SK-MEL-5 (cell line): ENCODE measurements at regions not wholly inside any gene's neighbourhood (a gene's known extent, or its start where the extent isn't known, plus 50 kb on each side); places are given as distances from the start of the nearest gene placed in this dataset.

Source experiments
- DNase-seq: peaks from one replicate; pipeline ENCODE4 v3.0.0-alpha.2; 2016; ENCODE audit warnings: low read depth, low spot score
- in situ Hi-C: cut with HindIII; loops from 2 replicates; pipeline ENCODE4 v1.10.0; 2016; ENCODE audit warnings: low sequenced_read_pairs, high pct_unique_total_duplicates, low pct_unique_long_range_greater_than_20kb

DNA sequence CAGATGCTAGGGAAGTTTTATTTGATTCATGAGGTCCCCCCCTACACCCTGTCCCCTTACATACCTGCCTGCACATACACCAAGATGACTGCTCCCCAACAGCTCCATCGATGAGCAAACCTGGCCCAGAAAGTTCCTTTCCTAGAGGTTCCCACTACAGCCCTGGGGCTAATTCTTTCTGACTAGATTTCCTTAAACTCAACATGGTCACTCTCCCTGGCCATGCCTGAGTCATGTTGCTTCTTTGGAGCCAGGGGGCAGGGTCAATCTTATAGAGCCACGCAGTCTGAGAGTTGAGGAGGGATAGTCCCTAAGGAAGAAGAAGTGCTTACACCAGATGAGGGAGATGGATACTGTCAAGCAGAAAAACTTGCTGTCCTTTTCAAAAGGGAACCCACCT, 67.7 kb upstream of the GLI2 start:
- in situ Hi-C loops, result no loop called here
- no peak for DNase-seq

DNA sequence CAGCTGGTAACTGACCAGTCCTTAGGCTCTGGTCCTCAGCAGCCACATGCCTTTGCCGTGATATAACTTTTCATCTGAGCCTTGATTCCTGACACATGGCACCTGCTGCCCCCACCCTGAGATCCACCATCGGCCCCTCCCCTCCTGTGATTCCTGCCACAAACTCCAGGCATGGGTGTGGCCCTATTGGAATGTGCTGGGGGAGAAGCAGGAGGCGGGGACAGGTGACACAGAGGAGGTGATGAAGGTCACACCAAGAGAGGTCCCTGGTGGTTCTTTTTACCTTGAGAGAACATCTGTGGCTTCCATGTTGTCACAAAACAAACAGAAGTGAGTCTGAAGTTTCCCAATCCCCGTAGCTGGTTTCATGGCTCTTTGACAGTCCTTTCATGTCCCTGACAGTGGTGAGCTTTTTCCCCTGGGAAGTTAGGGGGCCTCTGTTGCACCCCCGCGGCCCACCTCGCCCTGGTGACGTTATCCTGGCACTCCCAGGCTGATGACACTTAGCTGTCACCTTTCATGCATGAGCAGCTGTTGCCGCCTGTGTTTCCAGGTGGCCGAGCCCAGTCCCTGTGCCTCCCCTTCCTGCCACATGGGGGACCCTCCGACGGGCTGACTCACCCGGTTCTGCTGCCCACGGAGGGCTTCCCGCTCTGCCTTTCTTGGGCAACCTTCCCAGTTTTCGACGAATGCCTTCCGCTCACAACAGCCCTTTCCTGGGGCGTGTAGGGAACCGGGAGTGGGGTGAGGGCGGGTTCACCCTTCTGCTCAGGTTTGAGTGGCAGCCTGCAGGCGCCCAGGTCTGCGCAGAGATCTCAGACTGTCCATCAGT, 66.3 kb upstream of the GLI2 start:
- DNase-seq, result no peak
- in situ Hi-C loops, result no loop called here

DNA sequence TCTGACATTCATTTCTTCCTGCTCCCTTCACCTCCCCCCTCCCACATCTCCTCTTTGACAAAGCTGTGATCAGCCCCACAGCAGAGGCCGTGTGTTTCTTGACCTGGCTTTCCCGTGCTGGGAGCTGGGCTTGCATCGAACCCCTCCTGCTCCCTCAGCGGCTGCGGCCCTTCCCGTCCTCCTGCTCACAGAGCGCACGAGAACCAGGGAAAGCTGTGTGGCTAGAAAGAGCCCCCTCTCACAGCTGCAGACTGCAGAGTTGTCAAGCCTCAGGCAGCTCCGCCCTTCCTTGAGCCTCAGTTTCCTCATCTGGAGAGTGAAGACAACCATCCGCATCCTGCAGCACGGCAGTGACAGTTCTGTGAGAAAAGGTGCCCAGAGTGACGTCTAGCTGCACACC, 65.7 kb upstream of the GLI2 start:
- no peak for DNase-seq
- in situ Hi-C loops, result no loop called here

DNA sequence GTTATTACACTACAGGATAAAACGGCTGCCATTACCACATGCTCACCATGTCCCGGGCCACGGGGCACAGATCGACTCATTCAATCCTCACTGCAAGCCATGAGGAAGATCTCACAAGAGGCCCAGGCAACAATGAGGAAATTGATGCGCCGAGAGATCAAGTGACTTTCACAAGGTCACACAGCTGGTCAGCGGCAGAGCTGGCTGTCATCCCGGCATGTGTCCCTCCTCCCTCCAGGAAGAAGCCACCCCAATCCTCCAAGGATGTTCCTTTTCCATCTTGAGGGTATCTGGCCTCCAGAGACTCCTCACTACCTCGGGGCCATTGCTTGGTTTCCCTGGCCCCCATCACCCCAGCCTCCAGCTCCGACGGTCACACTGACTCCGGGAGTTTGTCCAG, 65.3 kb upstream of the GLI2 start:
- in situ Hi-C loops, result no loop called here
- DNase-seq, result peak; percentile 78

DNA sequence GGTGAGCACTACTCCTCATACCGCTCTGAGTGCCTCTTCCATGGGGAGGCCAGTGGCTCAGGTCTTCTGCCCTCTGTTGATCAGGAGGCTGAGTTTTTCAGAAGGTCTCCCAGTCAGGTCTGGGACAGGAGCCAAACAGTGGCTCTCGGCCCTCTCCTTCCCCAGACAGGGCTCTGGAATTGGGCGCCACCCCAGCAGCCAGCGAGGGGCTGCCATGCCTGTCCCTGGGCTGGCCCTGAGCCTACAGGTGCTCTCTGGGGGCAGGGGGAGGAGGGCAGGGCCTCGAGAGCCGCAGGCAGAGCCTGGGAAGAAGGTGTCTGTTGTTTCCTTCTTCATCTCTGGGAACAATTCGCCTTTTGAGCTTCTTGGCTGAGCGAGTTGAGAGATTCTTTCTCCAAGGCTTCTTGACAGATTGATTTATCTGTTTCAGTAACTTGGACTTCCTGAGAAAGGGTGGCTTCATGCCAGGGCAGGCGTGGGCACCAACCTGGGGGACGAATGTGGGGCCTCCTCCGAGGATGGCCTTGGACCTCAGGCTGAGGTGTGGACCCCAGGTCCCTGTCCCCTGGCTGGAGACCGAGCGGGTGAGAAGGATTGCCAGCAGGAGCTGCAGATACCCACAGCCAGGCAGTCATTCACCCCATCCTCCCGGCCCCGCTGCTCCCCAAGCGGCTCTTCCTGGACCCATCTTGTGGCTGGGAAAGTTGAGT, 64.7 kb upstream of the GLI2 start:
- in situ Hi-C loops, result no loop called here
- DNase-seq, result peak; percentile 86

DNA sequence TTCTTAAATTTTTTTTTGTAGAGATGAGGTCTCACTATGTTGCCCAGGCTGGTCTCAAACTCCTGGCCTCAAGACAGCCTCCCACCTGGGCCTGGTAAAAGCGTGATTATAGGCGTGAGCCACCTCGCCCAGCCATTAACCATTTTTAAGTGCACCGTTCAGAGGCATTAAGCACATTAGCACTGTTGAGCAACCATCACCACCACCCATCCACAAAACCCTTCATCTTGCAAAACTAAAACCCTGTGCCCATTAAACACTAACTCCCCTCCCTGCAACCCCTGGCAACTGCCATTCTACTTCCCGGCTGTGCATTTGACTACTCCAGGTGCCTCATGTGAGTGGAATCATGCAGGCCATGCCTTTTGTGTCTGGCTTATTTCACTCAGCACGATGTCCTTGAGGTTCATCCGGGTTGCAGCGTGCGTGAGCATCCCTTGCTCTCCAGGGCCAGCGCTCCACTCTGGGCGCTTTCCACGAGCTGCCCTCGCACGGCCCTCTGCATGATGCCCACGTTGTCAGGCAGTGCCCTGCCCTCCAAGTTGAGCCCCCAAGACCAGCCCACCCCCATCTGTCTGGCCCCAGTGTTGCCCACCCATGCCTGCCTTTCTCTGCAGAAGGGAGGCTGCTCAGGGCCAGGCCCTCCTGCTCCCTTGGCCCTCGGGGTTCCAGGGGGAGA, 63.0 kb upstream of the GLI2 start:
- DNase-seq, result no peak
- in situ Hi-C loops, result no loop called here

DNA sequence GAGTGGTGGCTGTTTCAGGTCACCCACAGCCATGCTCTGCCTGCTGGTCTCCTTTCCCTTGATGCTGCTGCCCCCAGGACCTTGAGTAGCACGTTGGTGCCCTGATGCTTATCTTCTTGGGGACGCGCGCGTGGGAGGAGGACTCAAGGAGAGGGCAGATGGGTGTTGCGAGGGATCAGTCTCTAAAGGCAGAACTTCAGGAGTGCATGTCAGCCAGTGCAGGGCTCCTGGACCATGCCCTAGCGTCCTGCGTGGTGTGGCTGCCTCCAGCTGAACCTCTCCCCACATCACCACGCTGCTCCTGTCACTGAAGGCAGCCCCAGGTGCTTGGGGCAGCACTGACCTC, 62.5 kb upstream of the GLI2 start:
- in situ Hi-C loops, result no loop called here
- no peak for DNase-seq

DNA sequence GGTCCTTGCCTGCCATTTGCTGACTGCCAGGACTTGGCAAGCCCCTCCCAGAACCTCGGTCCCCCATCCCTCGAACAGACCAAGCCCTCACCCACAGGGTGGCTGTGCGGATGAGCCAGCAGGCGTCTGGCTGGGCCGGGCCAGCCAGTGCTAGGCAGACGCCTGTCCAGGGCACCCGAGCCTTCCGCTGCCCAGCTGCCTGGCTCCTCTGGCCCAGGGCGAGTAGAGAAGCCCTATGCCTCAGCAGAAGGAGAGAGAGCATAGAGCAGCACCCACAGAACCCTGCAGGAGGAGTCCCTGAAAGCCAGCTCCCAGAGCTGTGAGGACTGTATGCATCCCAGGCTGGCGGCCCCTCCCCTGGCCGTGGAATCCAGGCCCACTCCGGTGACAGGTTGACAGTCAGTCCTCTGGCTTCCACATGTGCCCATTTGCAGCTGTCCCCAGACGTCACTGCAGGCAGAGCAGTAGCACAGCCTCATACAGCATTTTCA, 62.1 kb upstream of the GLI2 start:
- in situ Hi-C loops, result no loop called here
- DNase-seq, result no peak

DNA sequence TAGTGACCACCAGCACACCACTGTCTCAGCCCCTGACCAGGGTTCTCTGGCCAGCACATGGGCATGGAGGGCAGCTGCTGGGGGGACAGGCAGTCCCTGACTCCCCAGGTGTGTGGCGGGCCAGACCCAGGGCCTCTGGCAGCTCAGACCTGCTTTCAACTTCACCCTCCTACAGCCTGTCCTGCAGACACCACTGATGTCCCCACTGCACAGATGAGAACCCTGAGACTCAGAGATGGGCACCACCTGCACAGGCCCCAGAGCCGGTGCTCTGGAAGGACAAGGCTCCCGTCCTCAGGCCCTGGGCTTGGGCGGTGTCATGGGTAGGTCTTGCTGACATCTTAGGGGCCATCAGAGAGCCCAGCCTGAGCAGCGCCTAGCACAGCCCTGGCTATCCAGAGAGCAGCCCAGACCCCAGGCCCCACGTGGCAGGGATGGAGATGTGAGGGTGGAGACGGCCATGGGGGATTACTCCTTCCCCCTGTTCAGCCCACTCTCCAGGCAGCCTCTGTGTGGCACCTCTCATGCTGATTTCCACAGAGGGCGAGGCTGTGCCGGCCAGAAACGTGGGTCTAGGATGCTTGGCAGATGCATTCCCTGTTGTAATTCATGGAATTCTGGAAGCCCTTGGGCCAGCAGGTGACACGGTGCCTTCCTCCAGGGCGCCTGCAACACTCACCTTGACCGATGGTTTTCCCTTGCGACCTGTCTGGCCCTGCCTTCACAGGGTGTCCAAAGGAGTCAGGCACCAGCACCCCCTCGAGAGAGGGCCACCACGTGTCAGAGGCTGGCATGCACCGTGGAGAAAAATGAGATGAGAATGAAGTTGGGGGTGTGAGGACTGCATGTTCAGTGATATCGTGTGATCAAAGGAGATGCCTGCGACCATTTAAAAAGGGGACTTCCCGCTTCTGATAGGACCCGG, 61.2 kb upstream of the GLI2 start:
- in situ Hi-C loops, result no loop called here
- DNase-seq, result no peak

DNA sequence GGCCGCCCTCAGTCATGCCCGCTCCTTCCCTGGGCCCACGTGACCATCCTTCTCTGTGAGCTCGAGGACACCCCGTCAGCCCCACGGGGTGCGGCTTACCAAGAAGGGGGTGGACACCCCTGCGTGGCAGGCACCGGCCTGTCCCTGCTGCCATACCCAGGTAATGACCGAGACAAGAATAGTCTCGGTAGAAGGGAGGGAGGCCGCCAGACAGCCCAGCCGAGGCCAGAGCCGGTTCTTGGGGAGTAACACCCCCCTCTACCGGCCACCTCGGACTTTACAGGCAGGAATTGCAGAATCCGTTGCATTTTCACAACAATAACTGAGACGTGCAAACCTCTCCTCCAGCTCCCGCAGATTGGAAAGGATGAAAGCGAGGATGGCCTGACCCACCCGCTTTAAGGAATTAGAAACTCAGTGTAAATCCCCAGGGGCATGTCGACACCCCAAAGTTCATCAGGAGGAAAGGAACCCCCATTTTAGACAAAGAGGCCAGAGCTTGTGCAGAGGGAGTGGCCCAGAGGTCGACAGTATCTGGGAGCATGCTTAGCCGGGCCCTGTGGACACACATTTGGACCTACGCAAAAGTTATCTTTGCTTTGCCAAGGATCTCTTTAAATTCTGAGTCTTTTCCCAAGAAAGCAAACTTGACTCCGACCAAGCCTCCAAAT, 60.1 kb upstream of the GLI2 start:
- in situ Hi-C loops, result no loop called here
- peak; percentile 51 for DNase-seq

DNA sequence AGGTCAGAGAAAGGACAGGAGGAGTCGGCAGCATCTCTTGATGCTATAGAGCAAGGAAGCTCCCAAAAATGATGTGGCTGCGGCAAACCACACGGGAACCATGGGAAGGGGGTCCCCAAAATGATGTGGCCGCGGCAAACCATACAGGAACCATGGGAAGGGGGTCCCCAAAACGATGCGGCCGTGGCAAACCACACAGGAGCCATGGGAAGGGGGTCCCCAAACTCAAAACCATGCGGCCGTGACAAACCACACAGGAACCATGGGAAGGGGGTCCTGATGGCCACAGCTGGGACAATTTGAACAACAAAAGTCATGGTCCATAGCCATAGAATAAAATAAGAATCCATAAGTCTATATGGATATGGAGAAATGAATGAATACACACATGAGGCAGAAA, 58.4 kb upstream of the GLI2 start:
- DNase-seq, result no peak

DNA sequence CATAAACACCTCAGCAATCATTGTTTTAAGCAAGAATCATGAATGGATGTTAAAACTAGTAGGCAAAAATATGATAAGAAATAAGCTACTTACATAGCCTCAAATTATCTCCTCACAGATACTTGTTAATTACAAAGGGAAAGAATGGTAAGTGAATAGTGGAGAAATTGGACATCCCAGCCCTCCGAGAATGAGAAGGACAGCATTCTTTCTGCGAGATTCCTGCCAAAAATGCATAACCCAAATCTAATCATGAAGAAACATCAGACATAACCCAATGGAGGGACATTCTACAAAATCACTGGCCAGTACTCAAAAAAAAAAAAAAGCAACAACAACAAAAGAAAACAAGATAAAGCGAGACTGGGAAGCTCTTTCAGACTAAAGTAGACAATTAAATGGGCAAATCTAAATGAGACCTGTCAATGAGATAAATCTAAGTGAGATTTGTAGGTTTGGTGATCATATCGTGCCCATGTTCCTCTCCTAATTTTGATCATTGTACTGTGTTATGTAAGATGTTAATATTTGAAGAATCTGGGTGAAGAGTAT, 57.9 kb upstream of the GLI2 start:
- no peak for DNase-seq
- in situ Hi-C loops, result no loop called here

More for the DNA sequence above, 58.4 kb upstream of the GLI2 start:
- in situ Hi-C loops, result no loop called here

DNA sequence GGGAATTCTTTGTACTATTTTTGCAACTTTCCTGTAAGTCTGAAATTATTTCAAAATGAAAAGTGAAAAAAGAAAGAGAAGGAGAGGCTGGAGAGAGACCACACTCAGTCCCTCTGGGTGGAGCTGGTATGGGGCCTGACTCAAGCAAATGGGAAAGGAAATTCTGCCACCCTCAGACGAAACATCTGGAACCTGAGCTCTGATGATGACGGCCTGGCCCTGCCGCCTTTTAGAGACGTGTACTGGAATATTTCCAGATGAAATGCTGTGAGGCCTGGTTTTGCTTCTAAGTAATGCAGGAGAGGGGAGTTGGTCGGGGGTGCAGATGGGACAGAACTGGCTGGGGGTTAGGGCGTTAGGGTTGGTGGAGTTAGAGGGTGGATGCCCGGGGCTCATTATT, 57.4 kb upstream of the GLI2 start:
- in situ Hi-C loops, result no loop called here
- DNase-seq, result no peak

DNA sequence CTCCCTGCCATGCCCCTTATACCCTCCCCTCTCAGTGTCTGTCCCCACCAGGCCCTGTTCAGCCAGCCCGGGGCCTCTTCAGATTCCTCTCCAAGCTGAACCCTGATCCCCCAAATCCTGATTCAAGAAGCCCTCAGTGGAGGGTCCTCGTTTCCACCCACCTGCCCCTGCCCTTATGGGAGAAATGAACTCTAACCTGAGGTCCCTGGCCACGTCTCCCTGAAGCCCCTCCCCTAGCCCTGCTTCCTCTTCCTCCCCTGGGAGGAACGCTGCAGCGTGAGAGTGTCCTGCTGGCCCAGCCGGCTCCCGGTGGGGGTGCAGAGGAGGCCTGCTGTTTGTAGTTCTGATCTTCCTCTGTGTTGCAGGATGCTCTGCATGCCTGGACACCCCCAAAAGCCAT, 56.7 kb upstream of the GLI2 start:
- in situ Hi-C loops, result no loop called here

DNA sequence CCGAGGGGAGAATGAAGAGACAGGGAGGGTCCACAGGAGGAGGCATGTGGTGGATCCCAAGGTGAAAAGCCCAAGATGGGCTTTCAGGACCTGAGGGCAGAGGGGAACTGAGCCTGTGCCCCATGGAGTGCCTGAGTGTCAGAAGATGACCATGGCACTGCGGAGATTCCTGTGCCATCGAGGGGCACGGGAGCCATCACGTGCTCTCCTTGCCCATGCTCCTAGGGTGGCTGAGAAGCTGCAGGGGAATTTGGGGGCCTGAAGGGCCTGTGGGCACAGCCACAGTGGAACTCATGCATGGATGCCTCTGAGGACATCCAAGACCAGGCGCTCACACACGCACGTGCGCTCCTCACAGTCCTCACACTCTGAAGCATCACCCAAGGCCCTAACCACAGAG, 56.1 kb upstream of the GLI2 start:
- in situ Hi-C loops, result no loop called here
- DNase-seq, result no peak

More for the DNA sequence above, 56.7 kb upstream of the GLI2 start:
- no peak for DNase-seq

DNA sequence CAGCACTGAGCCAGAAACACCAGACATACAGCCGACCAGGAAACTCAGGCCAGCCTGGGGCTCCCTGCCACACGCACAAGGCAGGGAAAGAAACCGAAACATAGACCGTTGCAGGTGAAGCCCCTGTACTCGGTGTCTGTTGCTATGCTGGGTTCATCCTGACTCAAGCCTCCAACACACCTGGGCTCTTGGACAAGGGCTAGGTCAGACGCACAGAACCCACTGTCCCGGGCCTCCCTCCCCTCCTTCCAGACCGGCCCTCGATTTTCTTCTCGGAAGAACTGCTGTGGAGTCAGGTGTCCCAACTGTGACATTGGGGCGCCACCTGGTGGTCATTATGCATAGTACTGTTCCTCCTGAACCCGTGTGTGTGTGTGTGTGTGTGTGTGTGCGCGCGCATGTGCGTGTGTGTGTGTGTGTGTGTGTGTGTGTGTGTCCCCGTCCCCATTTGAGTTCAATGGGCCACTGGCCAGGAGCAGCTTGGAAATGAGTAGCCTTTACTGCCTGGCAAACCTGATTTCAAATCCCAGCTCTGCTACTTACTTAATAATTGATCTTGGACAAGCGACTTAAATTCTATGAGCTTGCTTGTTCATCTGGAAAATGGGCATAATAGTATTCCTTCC, 55.4 kb upstream of the GLI2 start:
- in situ Hi-C loops, result no loop called here
- DNase-seq, result peak; percentile 81
